SH-SY5Y (cell line): ENCODE measurements at regions not wholly inside any gene's neighbourhood (a gene's known extent, or its start where the extent isn't known, plus 50 kb on each side); places are given as distances from the start of the nearest gene placed in this dataset.

ENCODE experiments used
- GATA2 ChIP-seq: IDR thresholded peaks from 2 replicates; pipeline ENCODE4 v1.6.1; 2011; ENCODE audit warnings: mild to moderate bottlenecking, low read depth, low read length
- GATA3 ChIP-seq: IDR thresholded peaks from 2 replicates; pipeline ENCODE4 v1.6.1; 2011; ENCODE audit warnings: low read depth, mild to moderate bottlenecking, low read length, moderate library complexity

- TF ChIP-seq GATA2 (no peak), GATA3 (no peak)
These were observed 127.7 kb upstream of the C9orf72 start for GRCh38 chr9:27701016-27701415.
